Memory B cell (primary cell): ENCODE measurements at regions not wholly inside any gene's neighbourhood (a gene's known extent, or its start where the extent isn't known, plus 50 kb on each side); places are given as distances from the start of the nearest gene placed in this dataset.
"Not testable (repeated sequence)": the region's sequence is repeated elsewhere in the genome, so short reads cannot be mapped to it uniquely, and the experiment has no call there.

Experiments used
- ATAC-seq: fragments of 150-1000 bp; cut with Tn5 transposase; 2 replicates; pipeline ENCODE4 v1.10.0; 2021; ENCODE audit warnings: low read depth, mild to moderate bottlenecking, moderate library complexity
- DNase-seq, 2 donors: peaks; one replicate each; pipeline ENCODE4 v3.0.0; 2022; ENCODE audit warnings: low spot score in 2 of 2
- H3K27ac Mint-ChIP-seq: one replicate; pipeline ENCODE4 v1.8.0; 2022; ENCODE audit warnings: mild to moderate bottlenecking, moderate library complexity, mixed read lengths
- H3K27me3 Mint-ChIP-seq: one replicate; pipeline ENCODE4 v1.8.0; 2022; ENCODE audit warnings: mixed read lengths
- H3K36me3 Mint-ChIP-seq: one replicate; pipeline ENCODE4 v1.8.0; 2022; ENCODE audit warnings: mild to moderate bottlenecking, mixed read lengths
- H3K4me1 Mint-ChIP-seq: one replicate; pipeline ENCODE4 v1.8.0; 2022; ENCODE audit warnings: mixed read lengths
- H3K4me3 Mint-ChIP-seq: one replicate; pipeline ENCODE4 v1.8.0; 2022; ENCODE audit warnings: mild to moderate bottlenecking, moderate library complexity, mixed read lengths
- H3K9me3 Mint-ChIP-seq: one replicate; pipeline ENCODE4 v1.8.0; 2022; ENCODE audit warnings: mixed read lengths

GRCh38 chr1:244284641-244285156, 167.0 kb downstream of the ADSS2 start:
- Mint-ChIP-seq H3K27me3 (peaks cover 5% of the 10 kb centered on the region), H3K27ac (no peak overlapping the region)

GRCh38 chr1:244286341-244286740, 165.4 kb downstream of the ADSS2 start:
- no peaks in the 10 kb centered on the region for H3K36me3 Mint-ChIP-seq
- no peak for ATAC-seq
- no peak overlapping the region for H3K4me3 Mint-ChIP-seq
- DNase-seq, result no peak
- H3K9me3 Mint-ChIP-seq, result no peaks in the 10 kb centered on the region
- no peaks in the 10 kb centered on the region for H3K4me1 Mint-ChIP-seq
- H3K27ac Mint-ChIP-seq, result no peak overlapping the region
- H3K27me3 Mint-ChIP-seq, result peaks cover 11% of the 10 kb centered on the region

More at GRCh38 chr1:244284641-244285156, 167.0 kb downstream of the ADSS2 start:
- no peak for ATAC-seq
- no peak for DNase-seq
- no peaks in the 10 kb centered on the region for H3K36me3 Mint-ChIP-seq
- no peak overlapping the region for H3K4me3 Mint-ChIP-seq
- no peaks in the 10 kb centered on the region for H3K9me3 Mint-ChIP-seq
- H3K4me1 Mint-ChIP-seq, result no peaks in the 10 kb centered on the region

GRCh38 chr1:244287726-244288125, 164.0 kb downstream of the ADSS2 start:
- no peak overlapping the region for H3K4me3 Mint-ChIP-seq
- H3K36me3 Mint-ChIP-seq, result no peaks in the 10 kb centered on the region
- no peaks in the 10 kb centered on the region for H3K4me1 Mint-ChIP-seq
- ATAC-seq, result no peak
- no peaks in the 10 kb centered on the region for H3K9me3 Mint-ChIP-seq
- peaks cover 10% of the 10 kb centered on the region for H3K27me3 Mint-ChIP-seq
- H3K27ac Mint-ChIP-seq, result no peak overlapping the region
- DNase-seq, result no peak

GRCh38 chr1:244288663-244289062, 163.0 kb downstream of the ADSS2 start:
- H3K36me3 Mint-ChIP-seq, result no peaks in the 10 kb centered on the region
- no peak for ATAC-seq
- no peaks in the 10 kb centered on the region for H3K9me3 Mint-ChIP-seq
- H3K4me3 Mint-ChIP-seq, result no peak overlapping the region
- H3K27me3 Mint-ChIP-seq, result peaks cover 10% of the 10 kb centered on the region
- H3K4me1 Mint-ChIP-seq, result no peaks in the 10 kb centered on the region
- DNase-seq, result no peak
- H3K27ac Mint-ChIP-seq, result no peak overlapping the region

- Mint-ChIP-seq H3K36me3 (no peaks in the 10 kb centered on the region), H3K27ac (no peak overlapping the region), H3K27me3 (peaks cover 9% of the 10 kb centered on the region), H3K9me3 (no peaks in the 10 kb centered on the region), H3K4me1 (no peaks in the 10 kb centered on the region), H3K4me3 (no peak overlapping the region)
- DNase-seq (no peak), ATAC-seq (no peak)
Measured at GRCh38 chr1:244289991-244290785, 161.5 kb downstream of the ADSS2 start.

- Mint-ChIP-seq H3K36me3 (no peaks in the 10 kb centered on the region), H3K9me3 (no peaks in the 10 kb centered on the region), H3K27me3 (peaks cover 9% of the 10 kb centered on the region), H3K27ac (no peak overlapping the region), H3K4me3 (no peak overlapping the region), H3K4me1 (no peaks in the 10 kb centered on the region)
- DNase-seq (no peak), ATAC-seq (no peak)
Measured at GRCh38 chr1:244291236-244292201, 160.2 kb downstream of the ADSS2 start.

- H3K36me3 Mint-ChIP-seq, result peaks cover 3% of the 10 kb centered on the region
- H3K27me3 Mint-ChIP-seq, result peaks cover 7% of the 10 kb centered on the region
- DNase-seq (no peak), ATAC-seq (no peak)
- H3K4me3 Mint-ChIP-seq, result no peak overlapping the region
- H3K4me1 Mint-ChIP-seq, result peaks cover 4% of the 10 kb centered on the region
- no peaks in the 10 kb centered on the region for H3K9me3 Mint-ChIP-seq
- no peak overlapping the region for H3K27ac Mint-ChIP-seq
Measured at GRCh38 chr1:244294599-244295224, 157.0 kb downstream of the ADSS2 start.

- Mint-ChIP-seq H3K27ac (no peak overlapping the region), H3K27me3 (peaks cover 1% of the 10 kb centered on the region), H3K4me3 (no peak overlapping the region), H3K4me1 (peaks cover 4% of the 10 kb centered on the region), H3K9me3 (no peaks in the 10 kb centered on the region), H3K36me3 (peaks cover 3% of the 10 kb centered on the region)
- DNase-seq (no peak), ATAC-seq (no peak)
Measured at GRCh38 chr1:244296003-244296402, 155.7 kb downstream of the ADSS2 start.

- Mint-ChIP-seq H3K4me3 (no peak overlapping the region), H3K27ac (no peak overlapping the region), H3K36me3 (peaks cover 3% of the 10 kb centered on the region), H3K4me1 (peaks cover 4% of the 10 kb centered on the region), H3K27me3 (peaks cover 1% of the 10 kb centered on the region), H3K9me3 (no peaks in the 10 kb centered on the region)
- DNase-seq, result no peak
- no peak for ATAC-seq
Measured at GRCh38 chr1:244296447-244296846, 155.3 kb downstream of the ADSS2 start.

- ATAC-seq, result no peak
- H3K4me1 Mint-ChIP-seq, result peaks cover 5% of the 10 kb centered on the region
Measured at GRCh38 chr1:244297087-244297486, 154.6 kb downstream of the ADSS2 start.

GRCh38 chr1:244297616-244298015, 154.1 kb downstream of the ADSS2 start:
- DNase-seq, result no peak
- peaks cover 1% of the 10 kb centered on the region for H3K27me3 Mint-ChIP-seq
- H3K4me1 Mint-ChIP-seq, result peaks cover 8% of the 10 kb centered on the region
- H3K9me3 Mint-ChIP-seq, result no peaks in the 10 kb centered on the region
- H3K27ac Mint-ChIP-seq, result peak overlapping the region; percentile 15
- H3K4me3 Mint-ChIP-seq, result no peak overlapping the region
- ATAC-seq, result no peak
- peaks cover 3% of the 10 kb centered on the region for H3K36me3 Mint-ChIP-seq

More at GRCh38 chr1:244297087-244297486, 154.6 kb downstream of the ADSS2 start:
- Mint-ChIP-seq H3K27ac (no peak overlapping the region), H3K4me3 (no peak overlapping the region), H3K9me3 (no peaks in the 10 kb centered on the region), H3K27me3 (peaks cover 1% of the 10 kb centered on the region), H3K36me3 (peaks cover 3% of the 10 kb centered on the region)
- DNase-seq, result no peak

- not testable (repeated sequence) for H3K27me3 Mint-ChIP-seq, ATAC-seq, H3K36me3 Mint-ChIP-seq, H3K4me1 Mint-ChIP-seq, H3K9me3 Mint-ChIP-seq, DNase-seq
- Mint-ChIP-seq H3K27ac (peak overlapping the region; percentile 91), H3K4me3 (peak overlapping the region; percentile 92)
Measured at GRCh38 chr1:244300029-244300375, 151.7 kb downstream of the ADSS2 start.

GRCh38 chr1:244301595-244302130, 150.0 kb downstream of the ADSS2 start:
- Mint-ChIP-seq H3K36me3 (peaks cover 3% of the 10 kb centered on the region), H3K27me3 (no peaks in the 10 kb centered on the region), H3K4me1 (peaks cover 8% of the 10 kb centered on the region), H3K4me3 (no peak overlapping the region), H3K9me3 (no peaks in the 10 kb centered on the region), H3K27ac (no peak overlapping the region)
- no peak for DNase-seq
- no peak for ATAC-seq
